ENCODE measurements at regions not wholly inside any gene's neighbourhood (a gene's known extent, or its start where the extent isn't known, plus 50 kb on each side); places are given as distances from the start of the nearest gene placed in this dataset.
"Not testable (repeated sequence)": the region's sequence is repeated elsewhere in the genome, so short reads cannot be mapped to it uniquely, and the experiment has no call there.

- not testable (repeated sequence) for TF ChIP-seq CTCF (conservative IDR thresholded peaks at IDR 0.05; ENCODE audit: low read depth, low read length); MXI1 (IDR thresholded peaks at IDR 0.05; ENCODE audit: borderline replicate concordance, low read depth, low read length); SMC3 (IDR thresholded peaks at IDR 0.05; ENCODE audit: low read depth, low read length); CHD1 (IDR thresholded peaks at IDR 0.05; ENCODE audit: low read depth, low read length); POLR2A (IDR thresholded peaks at IDR 0.05; ENCODE audit: low read depth, low read length); USF2 (IDR thresholded peaks at IDR 0.05; ENCODE audit: low read depth, low read length); CEBPB (IDR thresholded peaks at IDR 0.05; ENCODE audit: low read depth, low read length); BHLHE40 (IDR thresholded peaks at IDR 0.05; ENCODE audit: low read depth, low read length); RAD21 (IDR thresholded peaks at IDR 0.05; ENCODE audit: low read length); MAZ (IDR thresholded peaks at IDR 0.05; ENCODE audit: borderline replicate concordance, low read depth, low read length)
- TF ChIP-seq, protein P1, sequence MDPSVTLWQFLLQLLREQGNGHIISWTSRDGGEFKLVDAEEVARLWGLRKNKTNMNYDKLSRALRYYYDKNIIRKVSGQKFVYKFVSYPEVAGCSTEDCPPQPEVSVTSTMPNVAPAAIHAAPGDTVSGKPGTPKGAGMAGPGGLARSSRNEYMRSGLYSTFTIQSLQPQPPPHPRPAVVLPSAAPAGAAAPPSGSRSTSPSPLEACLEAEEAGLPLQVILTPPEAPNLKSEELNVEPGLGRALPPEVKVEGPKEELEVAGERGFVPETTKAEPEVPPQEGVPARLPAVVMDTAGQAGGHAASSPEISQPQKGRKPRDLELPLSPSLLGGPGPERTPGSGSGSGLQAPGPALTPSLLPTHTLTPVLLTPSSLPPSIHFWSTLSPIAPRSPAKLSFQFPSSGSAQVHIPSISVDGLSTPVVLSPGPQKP (IDR thresholded peaks at IDR 0.05; ENCODE audit: borderline replicate concordance, low read depth, low read length), result not testable (repeated sequence)
Observed at GRCh38 chr22:11027064-11027463, 4500.9 kb upstream of the OR11H1 start.

Measured in IMR-90 (cell line).